ENCODE measurements at regions not wholly inside any gene's neighbourhood (a gene's known extent, or its start where the extent isn't known, plus 50 kb on each side); places are given as distances from the start of the nearest gene placed in this dataset.

DNA sequence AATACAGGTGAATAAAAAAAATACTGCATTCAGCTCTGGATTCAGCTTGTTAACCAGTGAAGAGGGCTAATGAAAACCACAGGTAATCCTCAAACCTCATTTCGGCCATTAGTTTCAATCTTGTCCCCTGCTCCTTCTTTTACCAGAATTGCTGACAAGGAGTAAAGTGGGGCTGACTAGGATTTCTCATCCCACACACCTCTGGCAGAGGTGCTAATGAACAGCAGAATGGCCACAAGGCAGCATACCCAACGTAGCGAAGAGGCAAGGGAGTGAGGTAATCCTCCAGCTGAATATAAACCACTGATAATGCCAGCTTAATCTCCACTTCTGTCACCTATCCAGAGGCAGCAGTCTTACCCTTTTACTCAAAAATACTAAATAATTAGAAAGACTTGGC is 248.8 kb upstream of the CDIN1 start:
- TF ChIP-seq, protein P1, sequence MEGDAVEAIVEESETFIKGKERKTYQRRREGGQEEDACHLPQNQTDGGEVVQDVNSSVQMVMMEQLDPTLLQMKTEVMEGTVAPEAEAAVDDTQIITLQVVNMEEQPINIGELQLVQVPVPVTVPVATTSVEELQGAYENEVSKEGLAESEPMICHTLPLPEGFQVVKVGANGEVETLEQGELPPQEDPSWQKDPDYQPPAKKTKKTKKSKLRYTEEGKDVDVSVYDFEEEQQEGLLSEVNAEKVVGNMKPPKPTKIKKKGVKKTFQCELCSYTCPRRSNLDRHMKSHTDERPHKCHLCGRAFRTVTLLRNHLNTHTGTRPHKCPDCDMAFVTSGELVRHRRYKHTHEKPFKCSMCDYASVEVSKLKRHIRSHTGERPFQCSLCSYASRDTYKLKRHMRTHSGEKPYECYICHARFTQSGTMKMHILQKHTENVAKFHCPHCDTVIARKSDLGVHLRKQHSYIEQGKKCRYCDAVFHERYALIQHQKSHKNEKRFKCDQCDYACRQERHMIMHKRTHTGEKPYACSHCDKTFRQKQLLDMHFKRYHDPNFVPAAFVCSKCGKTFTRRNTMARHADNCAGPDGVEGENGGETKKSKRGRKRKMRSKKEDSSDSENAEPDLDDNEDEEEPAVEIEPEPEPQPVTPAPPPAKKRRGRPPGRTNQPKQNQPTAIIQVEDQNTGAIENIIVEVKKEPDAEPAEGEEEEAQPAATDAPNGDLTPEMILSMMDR (IDR thresholded peaks at IDR 0.05), result no peak
- no peak for TF ChIP-seq POLR2A (IDR thresholded peaks at IDR 0.05)
- TF ChIP-seq EP300 (IDR thresholded peaks at IDR 0.05), result no peak

Data from tibial nerve (tissue), 4 donors.